Naive thymus-derived CD4-positive, alpha-beta T cell (primary cell): ENCODE measurements at regions not wholly inside any gene's neighbourhood (a gene's known extent, or its start where the extent isn't known, plus 50 kb on each side); places are given as distances from the start of the nearest gene placed in this dataset.

Experiments
- ATAC-seq: fragments of 150-1000 bp; cut with Tn5 transposase; 2 replicates; pipeline ENCODE4 v1.10.0; 2021; ENCODE audit warnings: mild to moderate bottlenecking, moderate library complexity
- CTCF ChIA-PET: fragments of 350-600 bp; sonication (Branson Sonifier 250); formaldehyde crosslinking; loops from one replicate; lab custom pipeline; 2021; ENCODE audit warnings: antibody characterized with exemption; lab: Charles Lee
- POLR2A ChIA-PET: fragments of 350-600 bp; sonication (Branson Sonifier 250); formaldehyde crosslinking; loops from one replicate; lab custom pipeline; 2021; ENCODE audit warnings: antibody characterized with exemption, inconsistent platforms; lab: Charles Lee
- DNase-seq, 9 donors: peaks; one replicate each; pipeline versions ENCODE4 v3.0.0 to v3.0.0-alpha.2; 2020 to 2022; ENCODE audit warnings: mixed read lengths in 1 of 9
- H3K27ac ChIP-seq: one replicate; pipeline ENCODE4 v1.7.0; 2013; ENCODE audit warnings: mild to moderate bottlenecking, low read depth, low read length, moderate library complexity
- H3K27me3 ChIP-seq, 2 donors: one replicate each; pipeline ENCODE4 v1.7.0; 2013; ENCODE audit warnings: low read length in 2 of 2, mild to moderate bottlenecking in 2 of 2, moderate library complexity in 2 of 2; ENCODE audit not compliant: control insufficient read depth in 2 of 2, insufficient read depth in 2 of 2
- H3K36me3 ChIP-seq, 3 experiments: 1 replicate in 2 of 3; 2 replicates in 1 of 3; pipeline ENCODE4 v1.7.0; 2013; ENCODE audit warnings: low read length in 3 of 3, mild to moderate bottlenecking in 3 of 3, moderate library complexity in 1 of 3; ENCODE audit not compliant: insufficient read depth in 3 of 3, control insufficient read depth in 2 of 3
- H3K4me1 ChIP-seq, 2 donors: one replicate each; pipeline ENCODE4 v1.7.0; 2013; ENCODE audit warnings: low read length in 2 of 2, mild to moderate bottlenecking in 2 of 2, moderate library complexity in 1 of 2; ENCODE audit not compliant: control insufficient read depth in 2 of 2, insufficient read depth in 2 of 2
- H3K4me3 ChIP-seq: 2 replicates; pipeline ENCODE4 v1.7.0; 2013; ENCODE audit warnings: mild to moderate bottlenecking, low read length
- H3K9me3 ChIP-seq, 3 experiments: 1 replicate in 2 of 3; 2 replicates in 1 of 3; pipeline ENCODE4 v1.7.0; 2013; ENCODE audit warnings: low read length in 3 of 3; ENCODE audit not compliant: control insufficient read depth in 2 of 3
- H3K27ac Mint-ChIP-seq, 9 donors: one replicate each; pipeline ENCODE4 v1.8.0; 2020 to 2022; ENCODE audit warnings: mixed read lengths in 9 of 9, mild to moderate bottlenecking in 8 of 9, moderate library complexity in 5 of 9, inconsistent platforms in 2 of 9
- H3K27me3 Mint-ChIP-seq, 5 donors: one replicate each; pipeline ENCODE4 v1.8.0; 2021 to 2022; ENCODE audit warnings: mixed read lengths in 5 of 5, mild to moderate bottlenecking in 1 of 5
- H3K36me3 Mint-ChIP-seq, 5 donors: one replicate each; pipeline ENCODE4 v1.8.0; 2020 to 2022; ENCODE audit warnings: mixed read lengths in 5 of 5, mild to moderate bottlenecking in 3 of 5, inconsistent platforms in 1 of 5
- H3K4me1 Mint-ChIP-seq, 7 donors: one replicate each; pipeline ENCODE4 v1.8.0; 2020 to 2022; ENCODE audit warnings: mixed read lengths in 7 of 7, mild to moderate bottlenecking in 3 of 7, inconsistent platforms in 1 of 7
- H3K4me3 Mint-ChIP-seq, 10 donors: one replicate each; pipeline ENCODE4 v1.8.0; 2020 to 2022; ENCODE audit warnings: mild to moderate bottlenecking in 10 of 10, mixed read lengths in 10 of 10, moderate library complexity in 6 of 10, inconsistent platforms in 2 of 10
- H3K9me3 Mint-ChIP-seq, 11 donors: one replicate each; pipeline ENCODE4 v1.8.0; 2020 to 2022; ENCODE audit warnings: mixed read lengths in 11 of 11, mild to moderate bottlenecking in 4 of 11, inconsistent platforms in 1 of 11, moderate library complexity in 1 of 11
- intact Hi-C, 2 donors: fragments of 100-400 bp; cut with micrococcal nuclease; formaldehyde crosslinking; loops; one replicate each; pipeline ENCODE4 v1.15.1; 2023

- no peaks in the 10 kb centered on the region for H3K36me3 ChIP-seq
- H3K4me1 Mint-ChIP-seq = no peaks in the 10 kb centered on the region
- DNase-seq (no peak), ATAC-seq (no peak)
- H3K9me3 Mint-ChIP-seq = peaks cover 0 to 11% (median 2%) of the 10 kb centered on the region in 11 donors
- no peak overlapping the region for H3K4me3 ChIP-seq
- H3K4me3 Mint-ChIP-seq = no peak overlapping the region
- no peaks in the 10 kb centered on the region for H3K27me3 ChIP-seq
- CTCF ChIA-PET = interaction anchor here (0.6 kb wide), 1 partner anchor 1842 kb away, joined by 3 read pairs; no protein-coding TSS in a partner anchor
- H3K9me3 ChIP-seq = no peaks in the 10 kb centered on the region
- H3K27me3 Mint-ChIP-seq = no peaks in the 10 kb centered on the region
- no peak overlapping the region for H3K27ac Mint-ChIP-seq
- H3K27ac ChIP-seq = no peak overlapping the region
- no peaks in the 10 kb centered on the region for H3K36me3 Mint-ChIP-seq
- no peaks in the 10 kb centered on the region for H3K4me1 ChIP-seq
- intact Hi-C loops = no loop called here
- POLR2A ChIA-PET = no interaction called here
These were observed 162.0 kb upstream of the EPHA7 start for GRCh38 chr6:93581371-93581770.

GRCh38 chr6:93580446-93580845 lies 161.1 kb upstream of the EPHA7 start:
- ATAC-seq (no peak), DNase-seq (no peak)
- H3K4me1 Mint-ChIP-seq = no peaks in the 10 kb centered on the region
- no peak overlapping the region for H3K4me3 Mint-ChIP-seq
- Histone ChIP-seq H3K9me3 (no peaks in the 10 kb centered on the region), H3K27me3 (no peaks in the 10 kb centered on the region), H3K4me1 (no peaks in the 10 kb centered on the region), H3K36me3 (no peaks in the 10 kb centered on the region), H3K4me3 (no peak overlapping the region), H3K27ac (no peak overlapping the region)
- no peaks in the 10 kb centered on the region for H3K27me3 Mint-ChIP-seq
- H3K36me3 Mint-ChIP-seq = no peaks in the 10 kb centered on the region
- POLR2A ChIA-PET = no interaction called here
- peaks cover 0 to 3% (median 0%) of the 10 kb centered on the region in 11 donors for H3K9me3 Mint-ChIP-seq
- intact Hi-C loops = no loop called here
- no peak overlapping the region for H3K27ac Mint-ChIP-seq
- CTCF ChIA-PET = no interaction called here

- ATAC-seq = no peak
- H3K4me3 Mint-ChIP-seq = no peak overlapping the region
- Histone ChIP-seq H3K4me3 (no peak overlapping the region), H3K27me3 (no peaks in the 10 kb centered on the region), H3K9me3 (no peaks in the 10 kb centered on the region), H3K4me1 (no peaks in the 10 kb centered on the region), H3K27ac (no peak overlapping the region), H3K36me3 (no peaks in the 10 kb centered on the region)
- no peaks in the 10 kb centered on the region for H3K27me3 Mint-ChIP-seq
- no peaks in the 10 kb centered on the region for H3K4me1 Mint-ChIP-seq
- POLR2A ChIA-PET = no interaction called here
- CTCF ChIA-PET = no interaction called here
- peaks cover 0 to 5% (median 0%) of the 10 kb centered on the region in 11 donors for H3K9me3 Mint-ChIP-seq
- intact Hi-C loops = no loop called here
- no peak overlapping the region for H3K27ac Mint-ChIP-seq
- no peaks in the 10 kb centered on the region for H3K36me3 Mint-ChIP-seq
- DNase-seq = no peak
These were observed 156.3 kb upstream of the EPHA7 start for GRCh38 chr6:93575495-93576267.

- Histone ChIP-seq H3K9me3 (no peaks in the 10 kb centered on the region), H3K36me3 (no peaks in the 10 kb centered on the region), H3K27me3 (no peaks in the 10 kb centered on the region), H3K4me3 (no peak overlapping the region), H3K27ac (no peak overlapping the region), H3K4me1 (no peaks in the 10 kb centered on the region)
- Mint-ChIP-seq H3K4me1 (no peaks in the 10 kb centered on the region), H3K9me3 (peaks cover 0 to 7% (median 0%) of the 10 kb centered on the region in 11 donors), H3K4me3 (no peak overlapping the region), H3K27ac (no peak overlapping the region), H3K36me3 (no peaks in the 10 kb centered on the region), H3K27me3 (no peaks in the 10 kb centered on the region)
- DNase-seq = no peak
- no peak for ATAC-seq
- CTCF ChIA-PET = no interaction called here
- POLR2A ChIA-PET = no interaction called here
- intact Hi-C loops = no loop called here
These were observed 154.9 kb upstream of the EPHA7 start for GRCh38 chr6:93574299-93574698.

GRCh38 chr6:93571346-93571745 lies 152.0 kb upstream of the EPHA7 start:
- intact Hi-C loops = no loop called here
- H3K27ac ChIP-seq = no peak overlapping the region
- ChIA-PET CTCF (no interaction called here), POLR2A (no interaction called here)
- H3K4me3 ChIP-seq = no peak overlapping the region
- H3K27me3 ChIP-seq = no peaks in the 10 kb centered on the region
- Mint-ChIP-seq H3K9me3 (peaks cover 0 to 7% (median 0%) of the 10 kb centered on the region in 11 donors), H3K36me3 (no peaks in the 10 kb centered on the region), H3K4me1 (no peaks in the 10 kb centered on the region), H3K27me3 (no peaks in the 10 kb centered on the region), H3K4me3 (no peak overlapping the region), H3K27ac (no peak overlapping the region)
- ATAC-seq (no peak), DNase-seq (no peak)
- no peaks in the 10 kb centered on the region for H3K4me1 ChIP-seq
- no peaks in the 10 kb centered on the region for H3K36me3 ChIP-seq
- no peaks in the 10 kb centered on the region for H3K9me3 ChIP-seq

- no peak overlapping the region for H3K4me3 ChIP-seq
These were observed 148.8 kb upstream of the EPHA7 start for GRCh38 chr6:93568169-93568568.

GRCh38 chr6:93567164-93567563 lies 147.8 kb upstream of the EPHA7 start:
- Mint-ChIP-seq H3K27ac (no peak overlapping the region), H3K4me1 (no peaks in the 10 kb centered on the region), H3K4me3 (no peak overlapping the region), H3K9me3 (peaks cover 0 to 20% (median 0%) of the 10 kb centered on the region in 11 donors), H3K27me3 (no peaks in the 10 kb centered on the region), H3K36me3 (no peaks in the 10 kb centered on the region)
- DNase-seq (no peak), ATAC-seq (no peak)
- Histone ChIP-seq H3K4me1 (no peaks in the 10 kb centered on the region), H3K27me3 (no peaks in the 10 kb centered on the region), H3K9me3 (no peaks in the 10 kb centered on the region), H3K27ac (no peak overlapping the region), H3K36me3 (no peaks in the 10 kb centered on the region), H3K4me3 (no peak overlapping the region)
- CTCF ChIA-PET = no interaction called here
- POLR2A ChIA-PET = no interaction called here
- intact Hi-C loops = no loop called here

More at GRCh38 chr6:93568169-93568568, 148.8 kb upstream of the EPHA7 start:
- POLR2A ChIA-PET = no interaction called here
- Mint-ChIP-seq H3K36me3 (no peaks in the 10 kb centered on the region), H3K27ac (no peak overlapping the region), H3K4me1 (no peaks in the 10 kb centered on the region), H3K9me3 (peaks cover 0 to 15% (median 0%) of the 10 kb centered on the region in 11 donors), H3K27me3 (no peaks in the 10 kb centered on the region), H3K4me3 (no peak overlapping the region)
- Histone ChIP-seq H3K4me1 (no peaks in the 10 kb centered on the region), H3K27me3 (no peaks in the 10 kb centered on the region), H3K36me3 (no peaks in the 10 kb centered on the region), H3K27ac (no peak overlapping the region), H3K9me3 (no peaks in the 10 kb centered on the region)
- ATAC-seq = no peak
- intact Hi-C loops = no loop called here
- CTCF ChIA-PET = no interaction called here
- DNase-seq = no peak
